ACC112 (cell line): ENCODE measurements at regions not wholly inside any gene's neighbourhood (a gene's known extent, or its start where the extent isn't known, plus 50 kb on each side); places are given as distances from the start of the nearest gene placed in this dataset.

Experiments
- H2AFZ ChIP-seq: fragments of 200-600 bp; sonication (generic); one replicate; pipeline ENCODE4 v1.6.0; 2017; ENCODE audit warnings: antibody characterized with exemption, low read length; ENCODE audit not compliant: unreplicated experiment
- H3K27ac ChIP-seq: fragments of 200-600 bp; sonication (generic); 2 replicates; pipeline ENCODE4 v1.5.1; 2014; ENCODE audit warnings: low read depth, mild to moderate bottlenecking, antibody characterized with exemption, low read length, moderate library complexity
- H3K27me3 ChIP-seq: fragments of 200-600 bp; sonication (generic); 2 replicates; pipeline ENCODE4 v1.6.1; 2014; ENCODE audit warnings: mild to moderate bottlenecking, antibody characterized with exemption, low read length, moderate library complexity, mixed read lengths; ENCODE audit not compliant: insufficient read depth
- H3K36me3 ChIP-seq: fragments of 200-600 bp; sonication (generic); 2 replicates; pipeline ENCODE4 v1.6.1; 2016; ENCODE audit warnings: mild to moderate bottlenecking, antibody characterized with exemption, low read length, moderate library complexity, mixed read lengths; ENCODE audit not compliant: insufficient read depth
- H3K4me1 ChIP-seq: fragments of 200-600 bp; sonication (generic); one replicate; pipeline ENCODE4 v1.6.1; 2016; ENCODE audit warnings: low read length, mixed read lengths; ENCODE audit not compliant: insufficient read depth, unreplicated experiment, control insufficient read depth
- H3K4me3 ChIP-seq: fragments of 200-600 bp; sonication (generic); 2 replicates; pipeline ENCODE4 v1.5.1; 2014; ENCODE audit warnings: mild to moderate bottlenecking, low read depth, low read length
- H3K79me2 ChIP-seq: fragments of 200-600 bp; sonication (generic); one replicate; pipeline ENCODE4 v1.6.0; 2016; ENCODE audit warnings: low read length; ENCODE audit not compliant: control insufficient read depth, unreplicated experiment, insufficient read depth

DNA sequence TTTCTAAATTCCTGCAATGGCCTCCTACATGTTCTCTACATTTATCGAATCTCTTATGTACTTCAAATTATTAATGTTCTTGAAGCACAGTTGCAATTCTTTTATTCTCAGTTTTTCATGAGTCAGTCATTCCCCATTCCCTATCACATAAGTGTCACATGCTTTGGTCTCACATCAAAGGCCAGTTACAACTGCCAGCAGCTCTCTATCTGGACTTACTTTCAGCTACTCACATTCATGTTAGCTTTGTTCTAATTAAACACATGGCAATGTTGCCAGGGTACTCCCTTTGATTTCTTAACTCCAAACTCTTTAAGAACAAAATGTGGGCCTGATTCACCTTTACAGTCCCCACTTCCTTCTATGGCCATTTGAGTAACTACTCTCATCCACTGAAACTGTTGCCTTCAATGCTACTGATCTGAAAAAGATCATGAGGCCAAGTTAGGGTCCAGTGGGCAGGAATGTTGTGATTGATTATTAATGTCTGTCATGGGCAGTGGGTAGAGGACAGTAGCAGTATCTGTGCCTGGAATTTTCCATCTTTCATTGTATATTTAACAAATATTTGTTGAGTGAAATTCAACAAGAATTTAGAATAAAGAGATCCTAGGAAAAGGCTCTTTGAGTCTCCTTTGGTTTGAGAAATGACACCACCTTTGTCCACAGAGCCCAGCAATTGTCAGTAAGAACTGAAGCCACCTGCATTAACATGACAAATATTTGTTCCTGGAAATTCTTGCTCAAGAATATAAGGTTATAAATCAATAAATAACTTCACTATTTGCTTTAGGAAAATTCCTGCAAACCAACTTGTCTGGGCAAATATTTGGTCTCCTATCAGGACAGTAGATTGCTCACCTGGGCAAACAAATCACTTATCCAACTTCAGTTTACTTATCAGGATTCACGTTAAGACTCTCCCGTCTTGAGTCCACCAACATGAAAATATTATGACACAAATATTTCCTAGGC lies 153.6 kb upstream of the SAMSN1 start:
- no peak overlapping the region for H2AFZ ChIP-seq
- no peak overlapping the region for H3K27ac ChIP-seq
- H3K79me2 ChIP-seq, result no peaks in the 10 kb centered on the region
- no peak overlapping the region for H3K4me3 ChIP-seq
- no peaks in the 10 kb centered on the region for H3K4me1 ChIP-seq
- H3K27me3 ChIP-seq, result no peaks in the 10 kb centered on the region
- no peaks in the 10 kb centered on the region for H3K36me3 ChIP-seq

DNA sequence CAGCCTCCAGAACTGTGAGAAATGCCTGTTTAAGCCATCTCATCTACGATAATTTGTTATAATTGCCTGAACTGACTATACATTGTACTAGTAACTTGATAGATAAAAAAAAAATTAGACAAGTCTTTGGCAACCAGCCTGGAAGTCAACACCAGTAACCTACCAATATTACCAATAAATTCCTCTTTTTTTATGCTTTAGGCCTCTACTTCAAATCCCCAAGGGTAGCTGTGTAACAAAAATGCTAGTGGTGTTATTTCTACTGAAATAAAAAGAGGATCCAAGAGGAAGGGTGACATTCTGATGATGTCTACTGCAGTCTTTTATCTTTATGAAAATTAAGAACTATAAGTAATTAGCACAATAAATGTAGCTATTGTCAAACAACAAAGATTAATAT lies 151.7 kb upstream of the SAMSN1 start:
- Histone ChIP-seq H3K79me2 (no peaks in the 10 kb centered on the region), H3K27me3 (no peaks in the 10 kb centered on the region), H3K36me3 (no peaks in the 10 kb centered on the region), H2AFZ (no peak overlapping the region), H3K4me3 (no peak overlapping the region), H3K4me1 (no peaks in the 10 kb centered on the region), H3K27ac (no peak overlapping the region)

DNA sequence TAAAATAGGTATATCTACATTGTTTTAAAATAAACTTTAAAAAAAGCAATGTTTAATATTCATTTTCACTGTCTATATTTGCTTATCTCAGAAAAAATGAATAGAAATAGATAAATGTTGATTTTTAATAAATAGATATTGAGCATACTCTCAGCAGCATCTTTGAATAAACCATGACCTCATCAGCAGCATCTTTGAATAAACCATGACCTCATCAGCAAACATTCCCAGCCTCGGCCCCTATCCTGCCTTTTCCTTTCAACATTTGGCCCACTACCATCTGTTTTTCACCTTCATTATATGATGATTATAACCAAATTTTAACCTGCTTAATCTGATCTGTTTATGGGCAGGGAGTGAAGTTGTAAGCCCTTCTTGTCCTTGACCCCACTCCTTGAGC lies 148.7 kb upstream of the SAMSN1 start:
- Histone ChIP-seq H3K4me3 (no peak overlapping the region), H3K36me3 (no peaks in the 10 kb centered on the region)

DNA sequence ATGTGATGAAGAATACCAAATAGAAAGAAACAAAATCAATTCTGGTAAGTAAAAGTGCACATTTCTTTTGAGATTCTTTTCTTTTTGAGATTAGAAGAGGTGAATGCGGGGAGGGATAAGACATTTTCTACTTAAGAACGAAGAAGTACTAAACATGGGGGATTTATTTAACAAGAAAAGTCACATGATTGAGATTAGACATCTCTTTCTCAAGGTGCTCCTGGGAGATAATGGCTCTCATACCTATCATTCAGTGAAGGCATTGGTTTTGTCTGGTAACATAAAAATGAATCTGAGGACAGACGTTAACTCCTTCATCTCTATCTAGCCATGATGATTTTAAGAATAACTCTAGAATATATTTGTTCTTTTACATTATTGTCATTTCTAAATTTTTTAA lies 147.9 kb upstream of the SAMSN1 start:
- H3K4me1 ChIP-seq, result peaks cover 9% of the 10 kb centered on the region
- H3K27ac ChIP-seq, result no peak overlapping the region

More for the DNA sequence above, 148.7 kb upstream of the SAMSN1 start:
- no peak overlapping the region for H2AFZ ChIP-seq
- H3K4me1 ChIP-seq, result peaks cover 9% of the 10 kb centered on the region
- H3K27ac ChIP-seq, result no peak overlapping the region
- H3K27me3 ChIP-seq, result no peaks in the 10 kb centered on the region
- H3K79me2 ChIP-seq, result no peaks in the 10 kb centered on the region

DNA sequence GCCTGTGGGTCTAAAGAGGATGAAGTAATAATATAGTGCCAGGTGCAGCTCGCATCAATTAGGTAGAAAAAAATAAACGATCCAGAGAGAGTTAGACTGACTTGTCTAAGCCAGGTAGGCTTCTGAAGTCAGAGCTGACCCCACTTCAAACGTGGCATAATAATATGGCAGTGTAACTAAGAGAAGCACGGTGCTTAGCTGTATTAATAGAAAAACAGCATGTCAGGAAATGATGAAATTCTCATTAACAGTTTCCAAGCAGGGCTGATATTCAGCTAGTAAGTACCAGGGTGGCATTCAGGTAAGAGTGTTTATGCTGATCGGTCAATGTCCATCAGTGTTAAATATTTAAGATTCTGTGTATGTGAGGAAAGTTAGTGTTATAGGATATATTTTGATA lies 145.8 kb upstream of the SAMSN1 start:
- no peak overlapping the region for H3K27ac ChIP-seq
- no peak overlapping the region for H2AFZ ChIP-seq
- H3K79me2 ChIP-seq, result no peaks in the 10 kb centered on the region
- peaks cover 9% of the 10 kb centered on the region for H3K4me1 ChIP-seq
- no peaks in the 10 kb centered on the region for H3K27me3 ChIP-seq
- H3K36me3 ChIP-seq, result no peaks in the 10 kb centered on the region
- H3K4me3 ChIP-seq, result no peak overlapping the region

More for the DNA sequence above, 147.9 kb upstream of the SAMSN1 start:
- H3K36me3 ChIP-seq, result no peaks in the 10 kb centered on the region
- no peak overlapping the region for H3K4me3 ChIP-seq
- H3K79me2 ChIP-seq, result no peaks in the 10 kb centered on the region
- no peak overlapping the region for H2AFZ ChIP-seq
- H3K27me3 ChIP-seq, result no peaks in the 10 kb centered on the region

DNA sequence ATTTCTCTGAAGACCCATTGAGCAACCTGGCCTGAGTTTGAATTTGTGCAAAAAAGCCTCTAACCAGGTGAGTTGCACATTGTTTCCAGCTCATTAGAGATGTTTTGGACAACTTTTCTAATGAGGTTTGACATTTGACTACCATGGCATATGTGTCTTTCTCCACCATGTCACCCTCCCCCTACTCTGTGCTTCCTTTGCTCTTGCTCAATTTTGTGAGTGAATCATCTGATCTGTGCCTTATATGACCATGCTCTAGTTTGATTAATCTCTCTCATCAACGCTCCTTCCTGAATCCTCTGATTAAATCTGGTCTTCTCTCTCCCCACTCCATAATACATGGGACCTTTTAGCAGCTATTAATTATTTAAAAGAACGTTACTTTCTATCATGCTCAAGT lies 144.8 kb upstream of the SAMSN1 start:
- Histone ChIP-seq H2AFZ (no peak overlapping the region), H3K36me3 (no peaks in the 10 kb centered on the region), H3K79me2 (no peaks in the 10 kb centered on the region), H3K4me1 (peaks cover 9% of the 10 kb centered on the region), H3K4me3 (no peak overlapping the region), H3K27ac (no peak overlapping the region), H3K27me3 (no peaks in the 10 kb centered on the region)

DNA sequence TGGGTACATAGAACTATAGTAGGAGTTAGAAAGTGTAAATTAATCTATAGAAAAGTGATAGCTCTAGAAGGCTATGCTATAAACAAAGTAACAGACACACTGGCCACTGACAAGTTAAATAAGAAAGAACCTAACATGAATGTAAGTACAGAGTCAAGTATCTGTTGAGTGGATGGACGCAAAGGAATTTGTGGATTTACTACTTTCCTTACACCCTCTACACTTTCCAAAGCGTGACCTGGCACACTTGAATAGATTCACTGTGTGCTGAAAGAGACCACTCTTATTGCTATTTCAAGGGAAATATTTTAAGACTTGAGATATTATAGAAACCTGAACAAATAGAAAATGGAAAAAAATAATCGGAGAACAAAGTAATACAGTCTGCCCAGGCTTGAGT lies 142.8 kb upstream of the SAMSN1 start:
- peaks cover 9% of the 10 kb centered on the region for H3K4me1 ChIP-seq
- no peak overlapping the region for H3K27ac ChIP-seq
- no peak overlapping the region for H3K4me3 ChIP-seq
- H3K36me3 ChIP-seq, result no peaks in the 10 kb centered on the region
- H3K79me2 ChIP-seq, result no peaks in the 10 kb centered on the region
- no peaks in the 10 kb centered on the region for H3K27me3 ChIP-seq
- no peak overlapping the region for H2AFZ ChIP-seq

DNA sequence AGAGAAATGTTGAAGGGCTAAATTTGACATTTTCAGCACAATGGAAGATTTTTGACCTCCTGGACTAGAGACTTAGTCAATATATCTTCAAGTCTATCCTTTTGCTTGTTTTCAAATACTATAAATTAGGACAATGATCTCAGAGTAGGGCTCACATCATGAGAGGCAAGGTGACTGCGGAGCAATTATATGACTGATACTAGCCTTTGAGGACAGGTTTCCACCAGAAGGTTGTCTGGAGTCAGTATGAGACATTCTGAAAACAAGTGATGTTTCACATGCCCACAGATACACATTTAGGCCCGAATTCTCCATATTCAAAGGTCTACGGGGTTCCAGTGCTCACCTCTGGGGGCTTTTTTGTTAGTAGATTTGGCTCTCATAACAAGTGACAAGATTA lies 142.3 kb upstream of the SAMSN1 start:
- no peak overlapping the region for H3K27ac ChIP-seq
- H3K79me2 ChIP-seq, result no peaks in the 10 kb centered on the region
- no peak overlapping the region for H3K4me3 ChIP-seq
- no peaks in the 10 kb centered on the region for H3K27me3 ChIP-seq
- H2AFZ ChIP-seq, result no peak overlapping the region
- peaks cover 9% of the 10 kb centered on the region for H3K4me1 ChIP-seq
- H3K36me3 ChIP-seq, result no peaks in the 10 kb centered on the region

DNA sequence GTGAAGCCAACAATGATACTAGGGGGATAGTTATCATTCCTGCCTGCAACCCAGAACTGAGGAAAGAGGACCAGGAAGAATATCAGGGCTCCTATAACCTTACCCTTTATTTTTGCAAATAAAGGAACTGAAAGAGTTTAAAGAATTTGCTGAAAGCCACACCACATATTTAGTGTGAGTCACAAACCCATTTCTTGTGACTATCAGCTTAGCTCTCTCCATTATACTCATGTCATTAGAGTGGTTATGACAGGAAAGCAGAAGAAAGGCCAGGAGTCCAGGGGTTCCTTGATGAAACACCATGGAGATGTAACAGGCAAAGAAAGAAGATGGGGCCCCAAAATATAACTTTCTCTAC lies 141.1 kb upstream of the SAMSN1 start:
- H3K27me3 ChIP-seq, result no peaks in the 10 kb centered on the region
- peaks cover 9% of the 10 kb centered on the region for H3K4me1 ChIP-seq
- H3K36me3 ChIP-seq, result no peaks in the 10 kb centered on the region
- no peak overlapping the region for H2AFZ ChIP-seq
- no peaks in the 10 kb centered on the region for H3K79me2 ChIP-seq
- H3K27ac ChIP-seq, result no peak overlapping the region
- no peak overlapping the region for H3K4me3 ChIP-seq

DNA sequence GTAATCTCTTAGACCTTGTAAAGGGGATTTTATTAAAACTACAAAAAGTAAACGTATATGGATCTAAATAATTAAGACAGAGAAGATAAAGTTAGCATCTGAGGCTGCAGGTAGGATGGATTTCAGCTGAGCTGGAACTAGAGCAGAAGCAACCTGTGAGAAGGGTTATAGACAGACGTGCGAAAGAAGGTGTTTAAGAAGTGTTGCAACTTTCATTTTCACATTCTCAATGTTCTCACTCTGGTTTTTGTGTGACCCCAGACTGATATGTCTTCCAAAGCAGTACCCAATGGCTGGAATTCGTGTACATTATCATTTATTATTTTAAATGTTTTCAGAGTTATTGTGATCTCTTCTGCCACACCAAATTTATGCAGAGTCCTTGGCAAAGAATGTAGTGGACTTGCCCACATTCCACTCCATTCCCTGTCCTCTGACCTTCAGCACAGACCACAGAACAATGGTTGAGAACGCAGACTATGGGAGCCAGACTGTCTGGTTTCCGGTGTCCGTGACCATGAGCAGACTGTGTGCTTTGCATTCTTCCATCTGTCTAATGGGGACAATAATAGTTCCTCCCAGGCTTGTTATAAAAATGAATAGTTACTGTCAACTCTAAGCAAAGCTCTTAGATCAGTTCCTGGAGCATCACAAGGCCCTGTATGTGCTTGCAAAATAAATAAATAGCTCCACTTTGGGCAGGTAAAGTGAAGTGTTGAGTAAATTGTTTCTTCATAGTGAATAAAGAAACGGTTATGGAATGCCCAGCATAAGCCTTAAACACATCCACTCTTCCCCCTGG lies 140.6 kb upstream of the SAMSN1 start:
- Histone ChIP-seq H2AFZ (no peak overlapping the region), H3K4me3 (no peak overlapping the region), H3K36me3 (no peaks in the 10 kb centered on the region), H3K4me1 (peaks cover 9% of the 10 kb centered on the region), H3K79me2 (no peaks in the 10 kb centered on the region), H3K27me3 (no peaks in the 10 kb centered on the region), H3K27ac (no peak overlapping the region)
